Keratinocyte (primary cell): ENCODE measurements at regions not wholly inside any gene's neighbourhood (a gene's known extent, or its start where the extent isn't known, plus 50 kb on each side); places are given as distances from the start of the nearest gene placed in this dataset.

Source experiments
- DNase-seq: peaks from one replicate; pipeline ENCODE4 v3.0.0-alpha.2; 2011; ENCODE audit warnings: low read depth, missing footprints, low spot score
- FAIRE-seq: peaks from 2 replicates; lab custom pipeline; 2011; peaks lifted over from hg19 to GRCh38; lab: Jason Lieb, UNC
- H2AFZ ChIP-seq: 2 replicates; pipeline ENCODE4 v1.6.0; 2012; ENCODE audit warnings: low read length, control low read depth, inconsistent platforms; ENCODE audit not compliant: control insufficient read depth
- H3K27ac ChIP-seq: 2 replicates; pipeline ENCODE4 v1.5.1; 2011; ENCODE audit warnings: low read length; ENCODE audit not compliant: control insufficient read depth, insufficient read depth
- H3K27me3 ChIP-seq: 3 replicates; pipeline ENCODE4 v1.6.0; 2011; ENCODE audit warnings: low read length; ENCODE audit not compliant: control insufficient read depth, insufficient read depth; ENCODE audit errors: extremely low read depth
- H3K36me3 ChIP-seq, 2 experiments: 2 replicates in 1 of 2; 3 replicates in 1 of 2; pipeline ENCODE4 v1.5.1; 2011; ENCODE audit warnings: low read length in 2 of 2, mild to moderate bottlenecking in 1 of 2; ENCODE audit not compliant: control insufficient read depth in 2 of 2, insufficient read depth in 2 of 2; ENCODE audit errors: extremely low read depth in 1 of 2
- H3K4me1 ChIP-seq: 3 replicates; pipeline ENCODE4 v1.5.1; 2011; ENCODE audit warnings: low read length; ENCODE audit not compliant: control insufficient read depth, insufficient read depth; ENCODE audit errors: extremely low read depth
- H3K4me2 ChIP-seq: 3 replicates; pipeline ENCODE4 v1.6.0; 2011; ENCODE audit warnings: low read depth, low read length; ENCODE audit not compliant: control insufficient read depth, insufficient read depth; ENCODE audit errors: extremely low read depth
- H3K4me3 ChIP-seq, 3 experiments: fragments of 200-600 bp in 1 of 3; sonication (generic) in 1 of 3; 2 replicates in 2 of 3; 3 replicates in 1 of 3; pipeline ENCODE4 v1.5.1; 2011 to 2016; ENCODE audit warnings: low read length in 3 of 3, mild to moderate bottlenecking in 3 of 3, control low read depth in 2 of 3, inconsistent platforms in 1 of 3, low read depth in 1 of 3, mixed read lengths in 1 of 3, mixed run types in 1 of 3, moderate library complexity in 1 of 3; ENCODE audit not compliant: control insufficient read depth in 2 of 3, insufficient read depth in 2 of 3; ENCODE audit errors: extremely low read depth in 1 of 3
- H3K79me2 ChIP-seq: 2 replicates; pipeline ENCODE4 v1.6.0; 2012; ENCODE audit warnings: low read length; ENCODE audit not compliant: control insufficient read depth, insufficient read depth
- H3K9ac ChIP-seq: 3 replicates; pipeline ENCODE4 v1.6.0; 2011; ENCODE audit warnings: low read length; ENCODE audit not compliant: control insufficient read depth, insufficient read depth; ENCODE audit errors: extremely low read depth
- H3K9me1 ChIP-seq: 3 replicates; pipeline ENCODE4 v1.6.0; 2011; ENCODE audit warnings: low read length; ENCODE audit not compliant: control insufficient read depth, insufficient read depth; ENCODE audit errors: extremely low read depth
- H3K9me3 ChIP-seq: 2 replicates; pipeline ENCODE4 v1.5.1; 2012; ENCODE audit warnings: low read depth, low read length; ENCODE audit not compliant: control insufficient read depth
- H4K20me1 ChIP-seq: 3 replicates; pipeline ENCODE4 v1.6.0; 2011; ENCODE audit warnings: low read length; ENCODE audit not compliant: control insufficient read depth, insufficient read depth; ENCODE audit errors: extremely low read depth
- EZH2 ChIP-seq: IDR thresholded peaks from one replicate; pipeline ENCODE4 v1.6.1; 2012; ENCODE audit warnings: inconsistent platforms, mild to moderate bottlenecking, low read length, moderate library complexity
- dilution Hi-C: fragments of 300-500 bp; cut with MboI; formaldehyde crosslinking; loops from one replicate; pipeline ENCODE4 v1.7.0; 2020; ENCODE audit warnings: low sequenced_read_pairs; ENCODE audit not compliant: extremely low pct_ligation_motif_present
- TF ChIP-seq, protein P1 (sequence below), 3 experiments: IDR thresholded peaks in 1 of 3; conservative IDR thresholded peaks in 1 of 3; optimal IDR thresholded peaks in 1 of 3; 2 replicates in 2 of 3; 3 replicates in 1 of 3; pipeline versions ENCODE3 to v1.5.1; 2011; ENCODE audit warnings: low read length in 3 of 3, mild to moderate bottlenecking in 3 of 3, moderate library complexity in 2 of 3, control low read depth in 1 of 3, inconsistent platforms in 1 of 3; ENCODE audit not compliant: insufficient read depth in 2 of 3; ENCODE audit errors: extremely low read depth in 1 of 3

DNA sequence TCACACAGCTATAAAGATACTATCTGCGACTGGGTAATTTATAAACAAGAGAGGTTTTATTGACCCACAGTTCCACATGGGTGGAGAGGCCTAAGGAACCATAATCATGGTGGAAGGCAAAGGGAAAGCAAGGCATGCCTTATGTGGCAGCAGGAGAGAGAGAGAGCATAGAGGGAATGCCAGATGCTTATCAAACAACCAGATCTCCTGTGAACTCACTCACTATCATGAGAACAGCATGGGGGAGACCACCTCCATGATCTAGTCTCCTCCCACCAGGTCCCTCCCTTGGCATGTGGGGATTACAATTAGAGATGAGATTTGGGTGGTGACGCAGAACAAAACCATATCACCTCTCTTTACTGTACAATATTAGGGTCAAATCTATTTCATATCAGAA, 1101.6 kb upstream of the RAG2 start:
- Histone ChIP-seq H3K9me3 (peaks cover 5% of the 10 kb centered on the region), H3K27ac (no peak overlapping the region), H3K79me2 (no peaks in the 10 kb centered on the region), H2AFZ (no peak overlapping the region), H3K4me1 (no peaks in the 10 kb centered on the region), H3K36me3 (no peaks in the 10 kb centered on the region), H3K9ac (no peak overlapping the region), H3K27me3 (no peaks in the 10 kb centered on the region), H3K4me2 (no peak overlapping the region), H4K20me1 (no peaks in the 10 kb centered on the region), H3K4me3 (no peak overlapping the region), H3K9me1 (no peaks in the 10 kb centered on the region)
- TF ChIP-seq EZH2 = no peak
- TF ChIP-seq, protein P1, sequence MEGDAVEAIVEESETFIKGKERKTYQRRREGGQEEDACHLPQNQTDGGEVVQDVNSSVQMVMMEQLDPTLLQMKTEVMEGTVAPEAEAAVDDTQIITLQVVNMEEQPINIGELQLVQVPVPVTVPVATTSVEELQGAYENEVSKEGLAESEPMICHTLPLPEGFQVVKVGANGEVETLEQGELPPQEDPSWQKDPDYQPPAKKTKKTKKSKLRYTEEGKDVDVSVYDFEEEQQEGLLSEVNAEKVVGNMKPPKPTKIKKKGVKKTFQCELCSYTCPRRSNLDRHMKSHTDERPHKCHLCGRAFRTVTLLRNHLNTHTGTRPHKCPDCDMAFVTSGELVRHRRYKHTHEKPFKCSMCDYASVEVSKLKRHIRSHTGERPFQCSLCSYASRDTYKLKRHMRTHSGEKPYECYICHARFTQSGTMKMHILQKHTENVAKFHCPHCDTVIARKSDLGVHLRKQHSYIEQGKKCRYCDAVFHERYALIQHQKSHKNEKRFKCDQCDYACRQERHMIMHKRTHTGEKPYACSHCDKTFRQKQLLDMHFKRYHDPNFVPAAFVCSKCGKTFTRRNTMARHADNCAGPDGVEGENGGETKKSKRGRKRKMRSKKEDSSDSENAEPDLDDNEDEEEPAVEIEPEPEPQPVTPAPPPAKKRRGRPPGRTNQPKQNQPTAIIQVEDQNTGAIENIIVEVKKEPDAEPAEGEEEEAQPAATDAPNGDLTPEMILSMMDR (optimal IDR thresholded peaks at IDR 0.05 in 1 of 3, IDR thresholded peaks at IDR 0.05 in 1 of 3, conservative IDR thresholded peaks at IDR 0.05 in 1 of 3; ENCODE audit: extremely low read depth in 1 of 3, insufficient read depth in 2 of 3, low read length in 3 of 3) = no peak
- FAIRE-seq (no peak), DNase-seq (no peak)
- dilution Hi-C loops = no loop called here

DNA sequence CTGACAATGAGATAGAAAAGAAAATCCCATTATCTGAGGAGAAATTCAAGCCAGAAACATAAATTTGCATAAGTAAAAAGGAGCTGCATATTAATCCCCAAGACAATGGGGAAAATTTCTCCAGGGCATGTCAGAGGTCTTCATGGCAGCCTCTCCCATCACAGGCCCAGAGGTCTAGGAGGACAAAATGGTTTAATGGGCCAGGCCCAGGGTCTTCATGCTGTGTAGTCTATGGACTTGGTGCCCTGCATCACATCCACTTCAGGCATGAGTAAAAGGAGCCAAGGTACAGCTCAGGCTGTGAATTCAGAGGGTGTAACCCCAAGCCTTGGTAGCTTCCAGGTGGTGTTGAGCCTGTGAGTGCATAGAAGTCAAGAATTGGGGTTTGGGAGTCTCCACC, 1097.2 kb upstream of the RAG2 start:
- Histone ChIP-seq H3K9me3 (peaks cover 5% of the 10 kb centered on the region), H3K4me1 (no peaks in the 10 kb centered on the region), H3K79me2 (no peaks in the 10 kb centered on the region), H3K27ac (no peak overlapping the region), H4K20me1 (no peaks in the 10 kb centered on the region), H3K27me3 (no peaks in the 10 kb centered on the region), H3K4me2 (no peak overlapping the region), H3K9ac (no peak overlapping the region), H3K4me3 (no peak overlapping the region), H3K36me3 (no peaks in the 10 kb centered on the region), H2AFZ (no peak overlapping the region), H3K9me1 (no peaks in the 10 kb centered on the region)
- dilution Hi-C loops = no loop called here
- no peak for FAIRE-seq
- TF ChIP-seq EZH2 = no peak
- TF ChIP-seq, protein P1 (optimal IDR thresholded peaks at IDR 0.05 in 1 of 3, IDR thresholded peaks at IDR 0.05 in 1 of 3, conservative IDR thresholded peaks at IDR 0.05 in 1 of 3; ENCODE audit: extremely low read depth in 1 of 3, insufficient read depth in 2 of 3, low read length in 3 of 3) = no peak
- DNase-seq = no peak
